Loucy (cell line): ENCODE measurements at regions not wholly inside any gene's neighbourhood (a gene's known extent, or its start where the extent isn't known, plus 50 kb on each side); places are given as distances from the start of the nearest gene placed in this dataset.

Source experiments
- CTCF ChIP-seq: fragments of 200-600 bp; sonication (generic); conservative IDR thresholded peaks from 2 replicates; pipeline ENCODE4 v1.5.1; 2014; ENCODE audit warnings: mild to moderate bottlenecking, antibody characterized with exemption, low read length
- EZH2phosphoT487 ChIP-seq: fragments of 200-600 bp; IDR thresholded peaks from 2 replicates; pipeline ENCODE4 v1.6.1; 2018; ENCODE audit warnings: antibody characterized with exemption, mild to moderate bottlenecking, moderate library complexity, borderline replicate concordance

- TF ChIP-seq CTCF (no peak), EZH2phosphoT487 (no peak)
Measured at GRCh38 chr16:11429823-11430222, 84.6 kb downstream of the RMI2 start.
